HT-29 (cell line): ENCODE measurements at regions not wholly inside any gene's neighbourhood (a gene's known extent, or its start where the extent isn't known, plus 50 kb on each side); places are given as distances from the start of the nearest gene placed in this dataset.
A peak's percentile ranks its signal among the peaks of the same experiment; 100 is the strongest.

Experiments used
- DNase-seq: peaks from one replicate; pipeline ENCODE4 v3.0.0-alpha.2; 2015; ENCODE audit warnings: low spot score

- DNase-seq = no peak
Measured at GRCh38 chr10:2631557-2632205, 435.7 kb upstream of the PFKP start.

GRCh38 chr10:2628705-2629104, 438.6 kb upstream of the PFKP start:
- no peak for DNase-seq

DNA sequence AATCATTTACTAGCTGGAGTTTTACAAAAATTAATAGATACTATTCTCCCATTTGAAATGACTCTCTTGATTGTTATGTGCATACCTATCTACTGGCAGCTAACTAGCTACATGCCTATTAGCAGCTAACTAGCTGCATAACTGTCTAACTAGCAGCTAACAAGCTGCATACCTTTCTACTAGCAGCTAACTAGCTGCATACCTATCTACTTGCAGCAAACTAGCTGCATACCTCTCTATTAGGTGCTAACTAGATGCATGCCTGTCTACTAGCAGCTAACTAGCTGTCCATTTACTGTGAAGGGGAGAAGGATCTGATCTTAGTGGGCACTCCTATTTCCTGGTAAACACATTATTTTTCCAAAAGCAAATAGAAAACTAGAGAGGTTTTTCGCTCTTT, 439.4 kb upstream of the PFKP start:
- no peak for DNase-seq

DNA sequence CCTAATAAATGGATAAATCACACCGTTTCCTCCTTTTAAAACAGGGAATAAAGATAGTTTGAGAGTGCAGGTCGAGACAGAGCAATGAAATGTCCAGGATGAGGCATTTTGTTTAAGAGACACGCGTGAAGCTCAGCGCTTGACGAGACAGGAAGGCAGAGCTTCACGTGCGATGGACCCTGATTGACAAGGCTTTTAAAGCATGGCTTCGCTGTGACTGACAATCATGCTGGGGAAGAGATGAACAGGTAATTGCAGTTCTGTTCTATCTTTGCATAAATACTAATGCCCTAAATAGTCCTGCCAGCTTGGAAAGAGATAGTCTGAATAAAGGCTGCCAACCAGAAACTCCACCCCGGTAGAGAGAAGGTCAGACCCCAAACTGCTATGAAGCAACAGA, 442.3 kb upstream of the PFKP start:
- no peak for DNase-seq

DNA sequence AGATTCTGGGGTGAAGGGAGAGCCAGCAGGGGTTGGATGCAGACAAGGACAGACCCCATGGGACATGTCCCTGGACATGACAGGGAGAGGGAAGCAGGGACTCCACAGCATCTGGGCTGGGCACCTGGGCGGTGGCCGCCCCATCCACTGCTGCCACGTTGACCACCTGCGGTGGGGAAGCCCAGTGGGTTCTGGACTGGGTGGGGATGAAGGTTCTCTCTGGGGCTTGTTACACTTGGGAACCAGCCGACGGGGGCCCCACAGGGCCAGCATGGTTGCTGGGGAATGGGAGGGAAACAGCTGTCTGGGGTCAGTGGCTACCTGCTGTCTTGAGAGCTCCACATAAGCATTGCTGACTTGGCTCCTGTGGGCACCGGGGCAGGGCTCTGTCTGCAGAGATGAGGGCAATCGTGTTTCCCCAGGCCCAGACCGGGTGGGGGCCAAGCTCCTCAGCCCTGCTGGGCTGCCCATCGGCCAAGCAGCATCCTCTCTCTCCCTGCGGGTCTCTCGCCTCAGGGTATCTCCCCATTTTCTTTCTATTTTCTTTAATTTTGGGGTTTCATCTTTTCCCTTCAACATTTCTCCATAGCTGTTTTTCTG, 443.6 kb upstream of the PFKP start:
- no peak for DNase-seq

DNA sequence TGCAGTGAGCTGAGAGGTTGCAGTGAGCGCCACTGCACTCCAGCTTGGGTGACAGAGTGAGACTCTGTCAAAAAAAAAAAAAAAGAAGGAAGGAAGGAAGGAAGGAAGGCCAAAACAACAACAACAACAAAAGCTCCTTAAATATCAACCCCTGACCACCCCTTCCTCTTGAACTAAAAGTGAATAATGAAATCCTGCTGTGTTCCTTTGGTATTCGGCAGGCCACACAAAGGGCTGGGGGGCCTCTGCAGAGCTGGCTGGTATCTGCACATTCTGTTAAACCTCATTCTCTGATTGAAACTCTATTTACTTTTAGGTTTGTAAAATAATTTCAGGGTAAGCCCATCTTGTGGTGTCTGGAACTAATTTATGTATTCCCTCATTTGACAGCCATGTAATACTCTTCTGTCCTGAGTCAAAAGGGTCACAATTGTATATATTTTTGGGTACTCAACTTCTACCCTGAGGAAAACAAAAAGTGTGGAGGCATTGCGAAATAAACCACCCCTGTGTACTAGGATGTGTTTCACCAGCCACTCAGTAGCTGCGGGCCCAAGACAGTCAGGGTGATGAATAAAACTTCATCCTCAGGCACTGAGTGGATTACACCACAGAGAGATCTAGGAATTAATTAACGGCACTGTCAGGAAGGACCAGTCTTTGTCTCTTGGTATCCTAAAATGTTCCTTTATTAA, 446.4 kb upstream of the PFKP start:
- no peak for DNase-seq

DNA sequence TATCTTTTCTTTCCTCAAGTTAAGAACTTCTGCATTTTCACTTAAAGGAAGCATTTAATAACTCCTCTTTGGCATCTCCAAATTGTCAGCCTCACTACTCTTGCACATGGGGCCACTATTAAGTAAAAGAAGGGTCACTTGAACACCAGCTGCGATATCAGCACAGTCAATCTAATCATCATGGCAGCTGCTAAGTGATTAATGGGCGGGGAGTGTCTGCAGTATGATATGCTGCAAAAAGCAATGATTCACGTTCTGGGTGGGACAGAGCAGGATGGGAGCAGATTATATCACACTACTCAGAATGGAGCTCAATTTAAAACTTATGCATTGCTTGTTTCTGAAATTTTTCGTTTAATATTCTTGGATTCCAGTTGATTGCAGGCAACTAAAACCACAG, 447.4 kb upstream of the PFKP start:
- no peak for DNase-seq

GRCh38 chr10:2619472-2619871, 447.9 kb upstream of the PFKP start:
- peak; percentile 48 for DNase-seq

DNA sequence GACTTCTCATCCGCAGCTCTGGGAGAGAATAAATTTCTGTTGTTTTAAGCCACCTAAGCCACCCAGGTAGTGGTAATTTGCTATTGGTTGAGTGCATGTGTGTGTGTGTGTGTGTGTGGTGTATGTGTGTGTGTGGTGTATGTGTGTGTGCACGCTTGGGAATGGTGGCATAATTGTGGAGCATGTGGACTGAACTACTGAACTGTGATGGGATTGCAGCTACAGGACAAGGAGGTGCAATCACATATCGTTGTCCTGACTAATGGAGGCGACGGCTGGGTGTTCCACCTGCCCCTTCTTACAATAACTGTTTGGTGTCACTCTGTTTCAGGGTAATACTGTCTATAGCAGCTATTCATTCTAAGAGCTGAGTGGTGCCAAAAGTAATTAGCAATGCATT, 448.7 kb upstream of the PFKP start:
- no peak for DNase-seq

- DNase-seq = peak; percentile 21
Measured at GRCh38 chr10:2616215-2616614, 451.1 kb upstream of the PFKP start.

- no peak for DNase-seq
Measured at GRCh38 chr10:2611603-2612002, 455.7 kb upstream of the PFKP start.

- DNase-seq = no peak
Measured at GRCh38 chr10:2610946-2611345, 456.4 kb upstream of the PFKP start.

- no peak for DNase-seq
Measured at GRCh38 chr10:2604891-2605290, 462.5 kb upstream of the PFKP start.

GRCh38 chr10:2599571-2599970, 467.8 kb upstream of the PFKP start:
- no peak for DNase-seq

GRCh38 chr10:2592360-2593160, 474.8 kb upstream of the PFKP start:
- DNase-seq = no peak

GRCh38 chr10:2589196-2589595, 478.2 kb upstream of the PFKP start:
- DNase-seq = no peak

DNA sequence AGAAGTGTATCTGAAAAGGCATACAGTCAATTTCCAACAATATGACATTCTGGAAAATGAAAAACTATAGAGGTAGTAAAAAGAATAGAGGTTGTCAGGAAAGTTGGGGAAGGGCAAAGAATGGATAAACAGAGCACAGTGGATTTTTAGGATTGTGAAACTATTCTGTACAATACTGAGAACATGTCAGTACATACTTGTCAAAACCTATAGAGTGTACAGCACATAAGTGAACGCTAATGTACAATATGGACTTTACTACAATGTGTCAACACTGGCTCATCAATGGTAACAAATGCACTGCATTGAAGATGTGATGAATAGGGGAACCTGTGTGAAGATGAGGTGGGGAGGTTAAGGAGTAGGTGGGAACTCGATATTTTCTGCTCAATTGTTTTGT, 483.0 kb upstream of the PFKP start:
- DNase-seq = no peak

- DNase-seq = no peak
Measured at GRCh38 chr10:2576892-2577291, 490.5 kb upstream of the PFKP start.

DNA sequence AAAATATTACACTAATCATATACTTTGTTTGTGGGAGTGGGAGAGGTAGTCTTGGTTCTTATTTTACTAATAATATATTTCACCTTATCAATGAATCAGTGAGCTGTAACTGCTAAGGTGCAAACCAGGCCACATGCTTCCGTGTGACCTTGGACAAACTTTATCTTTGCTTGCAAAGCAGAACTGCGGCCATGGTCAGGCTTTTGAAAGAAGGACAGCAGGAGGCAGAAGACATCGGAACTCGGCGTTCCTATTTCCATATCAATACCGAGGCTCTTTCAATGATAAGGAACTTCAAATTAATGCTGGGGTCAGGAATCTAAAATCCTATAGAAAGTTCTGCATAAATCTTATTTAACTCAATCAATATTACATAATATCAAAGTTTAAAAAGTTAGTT, 491.9 kb upstream of the PFKP start:
- DNase-seq = no peak

GRCh38 chr10:2572611-2573010, 494.7 kb upstream of the PFKP start:
- DNase-seq = no peak

- DNase-seq = no peak
Measured at GRCh38 chr10:2556883-2557282, 510.5 kb upstream of the PFKP start.

DNA sequence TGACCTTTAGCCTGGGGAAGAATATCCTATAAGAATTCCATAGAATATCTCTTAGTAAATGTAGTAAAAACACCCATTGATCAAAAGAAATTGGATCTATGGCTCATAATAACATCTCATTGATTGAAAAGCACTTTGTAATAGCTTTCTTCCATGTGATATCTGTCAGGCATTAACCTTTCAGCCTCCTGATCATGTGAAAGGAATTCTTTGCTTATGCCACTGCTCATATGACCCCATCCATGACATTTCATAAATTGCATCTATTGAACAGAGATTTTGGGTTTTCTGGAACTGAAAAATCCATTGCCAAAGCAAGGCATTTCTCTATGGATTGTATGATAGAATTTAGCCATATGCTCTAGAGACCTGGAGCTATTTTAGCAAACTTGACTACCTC, 519.3 kb upstream of the PFKP start:
- DNase-seq = no peak
